NCI-H128 (cell line): ENCODE measurements at regions not wholly inside any gene's neighbourhood (a gene's known extent, or its start where the extent isn't known, plus 50 kb on each side); places are given as distances from the start of the nearest gene placed in this dataset.

Experiments
- DNase-seq: peaks from one replicate; lab custom pipeline; 2025; ENCODE audit not compliant: unreplicated experiment; lab: John Stamatoyannopoulos, UW

- DNase-seq = no peak
Observed at GRCh38 chr3:63042833-63043232, 167.6 kb upstream of the CADPS start.

- DNase-seq = no peak
Observed at GRCh38 chr3:63043631-63044030, 168.4 kb upstream of the CADPS start.

GRCh38 chr3:63046152-63046551, 170.9 kb upstream of the CADPS start:
- no peak for DNase-seq

GRCh38 chr3:63046580-63046979, 171.4 kb upstream of the CADPS start:
- no peak for DNase-seq

- no peak for DNase-seq
Observed at GRCh38 chr3:63047068-63047467, 171.9 kb upstream of the CADPS start.

GRCh38 chr3:63048367-63049326, 173.4 kb upstream of the CADPS start:
- no peak for DNase-seq

GRCh38 chr3:63050548-63051177, 175.4 kb upstream of the CADPS start:
- DNase-seq = no peak

GRCh38 chr3:63051920-63052319, 176.7 kb upstream of the CADPS start:
- DNase-seq = no peak

GRCh38 chr3:63056932-63057331, 181.7 kb upstream of the CADPS start:
- no peak for DNase-seq

GRCh38 chr3:63060412-63060811, 185.2 kb upstream of the CADPS start:
- no peak for DNase-seq

- DNase-seq = no peak
Observed at GRCh38 chr3:63061449-63061848, 186.2 kb upstream of the CADPS start.

GRCh38 chr3:63064209-63064755, 189.1 kb upstream of the CADPS start:
- DNase-seq = no peak

- DNase-seq = no peak
Observed at GRCh38 chr3:63067999-63068645, 192.9 kb upstream of the CADPS start.

GRCh38 chr3:63069806-63070475, 194.7 kb upstream of the CADPS start:
- no peak for DNase-seq

- DNase-seq = no peak
Observed at GRCh38 chr3:63070476-63070810, 195.2 kb upstream of the CADPS start.

GRCh38 chr3:63076357-63076756, 201.1 kb upstream of the CADPS start:
- no peak for DNase-seq

- no peak for DNase-seq
Observed at GRCh38 chr3:63086190-63086589, 191.9 kb upstream of the SYNPR start.

- no peak for DNase-seq
Observed at GRCh38 chr3:63089007-63089750, 188.9 kb upstream of the SYNPR start.

GRCh38 chr3:63089751-63090132, 188.4 kb upstream of the SYNPR start:
- no peak for DNase-seq

- DNase-seq = no peak
Observed at GRCh38 chr3:63090656-63091055, 187.5 kb upstream of the SYNPR start.
